ENCODE measurements at regions not wholly inside any gene's neighbourhood (a gene's known extent, or its start where the extent isn't known, plus 50 kb on each side); places are given as distances from the start of the nearest gene placed in this dataset.

- no peak for TF ChIP-seq CTCF (conservative IDR thresholded peaks at IDR 0.05; ENCODE audit: low read depth, low read length)
- TF ChIP-seq MXI1 (IDR thresholded peaks at IDR 0.05; ENCODE audit: borderline replicate concordance, low read depth, low read length), result no peak
- no peak for TF ChIP-seq RAD21 (IDR thresholded peaks at IDR 0.05; ENCODE audit: low read length)
- TF ChIP-seq MAZ (IDR thresholded peaks at IDR 0.05; ENCODE audit: borderline replicate concordance, low read depth, low read length), result no peak
These were observed 69.7 kb upstream of the WWC2 start for GRCh38 chr4:183029365-183029764.
